ENCODE measurements at regions not wholly inside any gene's neighbourhood (a gene's known extent, or its start where the extent isn't known, plus 50 kb on each side); places are given as distances from the start of the nearest gene placed in this dataset.

DNA sequence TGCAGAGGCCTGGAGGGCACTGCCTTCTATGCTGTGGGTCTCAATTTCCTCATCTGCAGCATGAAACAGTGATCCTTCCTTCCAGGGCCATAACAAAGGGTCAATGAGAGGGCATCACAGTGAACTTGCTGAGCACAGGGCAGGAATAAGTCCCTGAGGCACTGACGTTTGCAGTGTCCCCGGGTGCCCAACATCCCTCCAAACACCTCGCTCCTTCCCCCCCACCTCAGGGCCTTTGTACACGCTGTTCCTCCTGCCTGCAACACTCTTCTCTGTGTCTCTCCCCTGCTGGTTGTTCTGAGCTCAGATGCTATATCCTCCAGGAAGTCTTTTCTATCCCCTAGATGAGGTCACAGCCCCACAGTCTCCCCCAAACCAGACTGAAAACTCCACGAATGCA is 59.7 kb upstream of the TCF20 start:
- no peak for DNase-seq

DNA sequence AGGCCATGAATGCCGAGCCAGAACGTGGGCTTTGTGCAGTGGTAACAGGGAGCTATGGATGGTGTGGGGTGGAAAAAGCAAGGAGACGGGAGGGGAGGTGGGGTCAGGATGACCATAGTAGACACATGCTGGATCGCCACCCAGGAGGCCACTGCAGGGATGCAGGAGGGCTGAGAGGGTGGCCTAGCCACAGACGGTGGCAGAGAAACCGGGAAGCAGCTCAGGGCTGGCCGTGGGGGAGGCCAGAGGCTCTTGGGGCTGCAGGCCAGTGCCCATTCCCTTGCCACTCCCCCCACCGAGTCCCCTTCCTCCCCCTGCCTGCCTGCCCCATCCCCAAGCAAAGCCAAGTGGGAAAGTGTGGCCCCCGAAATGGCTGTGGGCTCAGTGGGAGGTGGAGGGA is 59.1 kb upstream of the TCF20 start:
- no peak for DNase-seq

- DNase-seq = no peak
These were observed 58.3 kb upstream of the TCF20 start for GRCh38 chr22:42328784-42329145.

DNA sequence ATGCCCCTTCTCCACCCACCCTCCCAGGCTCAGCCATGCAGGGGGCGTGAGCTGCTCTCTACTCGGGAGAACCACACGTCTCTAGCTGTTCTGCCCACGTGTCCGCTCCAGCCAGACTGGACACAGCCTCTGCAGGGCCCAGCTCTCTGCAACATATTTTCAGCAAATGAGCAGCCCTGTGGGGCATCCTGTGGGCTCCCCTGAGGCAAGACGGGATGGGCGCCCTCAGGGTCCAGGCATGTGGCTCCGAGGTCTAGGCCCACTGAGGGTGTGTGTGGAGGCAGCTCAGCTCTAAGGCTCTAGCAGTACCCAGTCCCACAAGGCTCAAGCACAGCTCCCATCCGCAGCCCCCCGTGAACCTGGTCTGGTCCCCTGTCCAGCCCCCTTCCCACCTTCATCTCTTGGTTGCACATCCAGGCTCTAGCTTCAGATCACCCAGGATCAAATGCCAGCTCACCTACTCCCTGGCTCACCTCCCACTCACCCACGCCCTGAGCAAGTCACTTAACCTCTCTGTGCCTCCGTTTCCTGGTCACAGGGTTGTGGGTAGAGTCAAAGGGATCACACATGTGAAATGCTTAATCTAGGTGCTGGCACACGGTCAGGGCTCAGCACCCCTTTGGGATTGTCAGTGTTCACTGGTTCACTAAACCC is 57.8 kb upstream of the TCF20 start:
- DNase-seq = peak in 1 of 2 donors; percentile 28

- DNase-seq = no peak
These were observed 57.1 kb upstream of the TCF20 start for GRCh38 chr22:42327462-42328129.

DNA sequence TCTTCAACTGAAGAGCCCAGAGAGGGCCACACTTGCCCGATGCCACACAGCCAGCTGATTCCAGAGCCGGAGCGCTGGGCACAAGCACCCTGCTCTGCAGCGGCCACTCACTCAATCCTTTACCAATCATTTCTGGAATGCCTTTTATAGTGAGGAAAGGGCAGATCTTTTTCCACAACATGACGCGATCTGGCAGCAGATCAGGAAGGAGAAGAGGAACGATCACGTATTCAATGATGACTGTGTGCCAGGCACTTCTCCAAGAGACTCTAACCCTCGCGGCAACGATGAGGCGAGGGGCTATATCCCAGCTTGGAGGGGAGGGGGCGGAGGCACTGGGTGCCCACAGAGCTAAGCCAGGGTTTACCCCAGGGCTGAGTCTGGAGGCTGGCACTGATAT is 56.3 kb upstream of the TCF20 start:
- DNase-seq = no peak

- DNase-seq = no peak
These were observed 55.8 kb upstream of the TCF20 start for GRCh38 chr22:42326301-42326700.

GRCh38 chr22:42324990-42325710 is 54.7 kb upstream of the TCF20 start:
- no peak for DNase-seq

DNA sequence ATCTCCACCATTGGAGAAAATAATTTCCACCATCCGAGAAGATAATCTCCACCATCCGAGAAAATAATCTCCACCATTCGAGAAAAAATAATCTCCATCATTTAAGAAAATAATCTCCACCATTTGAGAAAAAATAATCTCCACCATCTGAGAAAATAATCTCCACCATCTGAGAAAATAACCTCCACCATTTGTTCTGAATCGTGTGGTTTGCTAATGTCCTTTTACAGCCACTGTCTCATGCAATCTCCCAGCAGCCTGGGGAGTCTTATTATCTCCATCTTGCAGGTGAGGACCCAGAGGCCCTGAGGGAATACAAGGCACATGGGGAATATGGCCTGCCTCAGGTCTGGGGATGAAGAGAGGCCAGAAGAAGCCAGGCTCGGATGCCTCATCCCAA is 54.1 kb upstream of the TCF20 start:
- DNase-seq = no peak

- no peak for DNase-seq
These were observed 53.5 kb upstream of the TCF20 start for GRCh38 chr22:42323971-42324370.

- DNase-seq = no peak
These were observed 52.1 kb upstream of the TCF20 start for GRCh38 chr22:42322562-42322926.

GRCh38 chr22:42321908-42322561 is 51.6 kb upstream of the TCF20 start:
- DNase-seq = no peak

- DNase-seq = no peak
These were observed 50.3 kb upstream of the TCF20 start for GRCh38 chr22:42320443-42321416.

Measured in activated CD4-positive, alpha-beta T cell treated with anti-CD3 and anti-CD28 coated beads for 4 hours (primary cell).